ENCODE measurements at regions not wholly inside any gene's neighbourhood (a gene's known extent, or its start where the extent isn't known, plus 50 kb on each side); places are given as distances from the start of the nearest gene placed in this dataset.

DNA sequence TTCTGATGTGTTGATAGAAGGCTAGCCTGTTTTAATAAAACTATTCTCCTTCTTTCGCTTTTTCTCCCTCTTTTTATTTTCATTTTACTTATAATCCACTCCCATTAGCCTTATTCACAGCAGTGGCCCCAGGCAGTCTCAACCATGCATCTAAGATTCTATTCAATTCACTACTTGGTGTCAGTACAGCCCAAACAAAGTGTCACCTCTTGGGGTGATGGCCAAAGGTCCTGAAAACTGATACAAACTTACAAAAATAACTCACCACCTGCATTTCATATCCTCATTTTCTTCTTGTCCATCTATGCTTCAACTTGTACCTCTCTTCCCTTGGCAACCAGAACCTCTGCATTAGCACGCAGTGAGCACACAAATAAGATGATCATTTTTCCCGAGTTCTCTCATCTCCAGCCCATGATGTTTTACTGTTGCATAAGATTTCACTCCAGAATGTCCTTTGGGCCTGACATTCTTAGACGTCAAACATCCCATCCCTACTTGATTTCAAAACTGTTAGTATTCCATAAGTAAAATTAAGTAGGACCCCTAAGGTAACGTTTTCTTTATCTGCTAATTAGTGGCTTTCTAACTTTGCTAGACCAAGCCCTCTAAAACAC, 559.3 kb upstream of the TNP1 start:
- Histone ChIP-seq H3K9me3 (ENCODE audit: insufficient read depth, low read depth) (no peaks in the 10 kb centered on the region), H3K79me2 (ENCODE audit: low read depth) (no peaks in the 10 kb centered on the region), H3F3A (ENCODE audit: insufficient read depth, low read depth) (no peaks in the 10 kb centered on the region), H3K27me3 (ENCODE audit: insufficient read depth, low read depth) (no peaks in the 10 kb centered on the region), H3K36me3 (ENCODE audit: low read depth) (no peaks in the 10 kb centered on the region), H3K9me2 (ENCODE audit: insufficient read depth) (no peaks in the 10 kb centered on the region), H4K20me1 (ENCODE audit: insufficient read depth) (no peaks in the 10 kb centered on the region), H3K4me3 (no peak overlapping the region), H3K4me1 (replicated peaks; ENCODE audit: insufficient read depth) (no peaks in the 10 kb centered on the region), H3K27ac (no peak overlapping the region), H2AFZ (no peak overlapping the region), H3K4me2 (no peak overlapping the region)
- ChIA-PET CTCF (no interaction called here), POLR2A (ENCODE audit: unreplicated experiment) (no interaction called here)
- TF ChIP-seq, protein P1, sequence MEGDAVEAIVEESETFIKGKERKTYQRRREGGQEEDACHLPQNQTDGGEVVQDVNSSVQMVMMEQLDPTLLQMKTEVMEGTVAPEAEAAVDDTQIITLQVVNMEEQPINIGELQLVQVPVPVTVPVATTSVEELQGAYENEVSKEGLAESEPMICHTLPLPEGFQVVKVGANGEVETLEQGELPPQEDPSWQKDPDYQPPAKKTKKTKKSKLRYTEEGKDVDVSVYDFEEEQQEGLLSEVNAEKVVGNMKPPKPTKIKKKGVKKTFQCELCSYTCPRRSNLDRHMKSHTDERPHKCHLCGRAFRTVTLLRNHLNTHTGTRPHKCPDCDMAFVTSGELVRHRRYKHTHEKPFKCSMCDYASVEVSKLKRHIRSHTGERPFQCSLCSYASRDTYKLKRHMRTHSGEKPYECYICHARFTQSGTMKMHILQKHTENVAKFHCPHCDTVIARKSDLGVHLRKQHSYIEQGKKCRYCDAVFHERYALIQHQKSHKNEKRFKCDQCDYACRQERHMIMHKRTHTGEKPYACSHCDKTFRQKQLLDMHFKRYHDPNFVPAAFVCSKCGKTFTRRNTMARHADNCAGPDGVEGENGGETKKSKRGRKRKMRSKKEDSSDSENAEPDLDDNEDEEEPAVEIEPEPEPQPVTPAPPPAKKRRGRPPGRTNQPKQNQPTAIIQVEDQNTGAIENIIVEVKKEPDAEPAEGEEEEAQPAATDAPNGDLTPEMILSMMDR (conservative IDR thresholded peaks at IDR 0.05), result no peak
- no peak for TF ChIP-seq EZH2 (IDR thresholded peaks at IDR 0.05; ENCODE audit: low read depth)
- no TSS peak for BruUV-seq (replicated peaks)
- DNase-seq, result no peak
- intact Hi-C loops (cut with micrococcal nuclease; ENCODE audit: unreplicated experiment), result no loop called here

DNA sequence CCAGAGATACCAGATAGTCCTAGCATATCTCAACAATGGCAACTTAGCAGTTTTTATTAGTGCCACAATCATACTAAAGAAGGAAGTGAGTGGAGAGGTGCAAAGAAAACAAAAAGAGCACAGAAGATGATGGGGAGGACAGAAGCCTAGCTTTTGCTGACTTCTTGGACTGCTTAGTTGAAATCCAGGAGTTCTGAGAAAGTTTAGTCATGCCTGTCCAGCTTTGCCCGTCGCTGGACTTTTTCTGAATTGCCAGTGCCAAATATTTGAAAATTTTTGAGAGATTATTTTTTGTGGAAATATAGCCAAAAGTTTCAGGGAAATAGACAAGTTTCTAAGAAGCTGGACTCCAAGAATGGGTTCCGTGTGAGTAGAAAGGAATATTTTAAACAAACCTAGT, 558.7 kb upstream of the TNP1 start:
- no peaks in the 10 kb centered on the region for H3K79me2 ChIP-seq (ENCODE audit: low read depth)
- TF ChIP-seq, protein P1 (conservative IDR thresholded peaks at IDR 0.05), result no peak
- TF ChIP-seq EZH2 (IDR thresholded peaks at IDR 0.05; ENCODE audit: low read depth), result no peak
- intact Hi-C loops (cut with micrococcal nuclease; ENCODE audit: unreplicated experiment), result no loop called here
- no peaks in the 10 kb centered on the region for H3K27me3 ChIP-seq (ENCODE audit: insufficient read depth, low read depth)
- no peaks in the 10 kb centered on the region for H3K4me1 ChIP-seq (replicated peaks; ENCODE audit: insufficient read depth)
- no TSS peak for BruUV-seq (replicated peaks)
- H3K9me2 ChIP-seq (ENCODE audit: insufficient read depth), result no peaks in the 10 kb centered on the region
- H3K4me3 ChIP-seq, result no peak overlapping the region
- POLR2A ChIA-PET (ENCODE audit: unreplicated experiment), result no interaction called here
- no peaks in the 10 kb centered on the region for H3K9me3 ChIP-seq (ENCODE audit: insufficient read depth, low read depth)
- H3K27ac ChIP-seq, result no peak overlapping the region
- no peak overlapping the region for H2AFZ ChIP-seq
- H3F3A ChIP-seq (ENCODE audit: insufficient read depth, low read depth), result no peaks in the 10 kb centered on the region
- H3K4me2 ChIP-seq, result no peak overlapping the region
- H4K20me1 ChIP-seq (ENCODE audit: insufficient read depth), result no peaks in the 10 kb centered on the region
- no peaks in the 10 kb centered on the region for H3K36me3 ChIP-seq (ENCODE audit: low read depth)
- CTCF ChIA-PET, result no interaction called here
- no peak for DNase-seq

DNA sequence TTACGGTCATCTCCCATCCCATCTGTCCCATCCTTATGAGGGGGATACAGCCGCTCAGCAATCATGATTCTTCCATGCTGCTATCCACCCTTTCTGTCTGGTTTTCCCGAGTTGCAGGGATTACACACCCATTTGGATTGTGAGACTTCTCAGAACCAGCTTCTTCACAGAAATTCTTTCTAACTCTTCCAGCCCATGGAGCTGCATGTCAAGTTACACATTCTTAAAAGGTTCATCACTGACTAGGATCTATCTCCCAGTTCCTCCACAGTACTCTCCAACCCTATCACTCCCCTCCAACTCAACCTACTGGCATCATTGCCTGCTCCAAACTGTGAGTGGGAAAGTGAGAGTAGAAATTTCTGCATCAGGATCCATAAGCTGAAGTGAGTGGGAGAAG, 558.2 kb upstream of the TNP1 start:
- Histone ChIP-seq H4K20me1 (ENCODE audit: insufficient read depth) (no peaks in the 10 kb centered on the region), H3K36me3 (ENCODE audit: low read depth) (no peaks in the 10 kb centered on the region), H3K9me2 (ENCODE audit: insufficient read depth) (no peaks in the 10 kb centered on the region), H2AFZ (no peak overlapping the region), H3F3A (ENCODE audit: insufficient read depth, low read depth) (no peaks in the 10 kb centered on the region), H3K9me3 (ENCODE audit: insufficient read depth, low read depth) (no peaks in the 10 kb centered on the region), H3K79me2 (ENCODE audit: low read depth) (no peaks in the 10 kb centered on the region), H3K4me1 (replicated peaks; ENCODE audit: insufficient read depth) (no peaks in the 10 kb centered on the region), H3K27me3 (ENCODE audit: insufficient read depth, low read depth) (no peaks in the 10 kb centered on the region), H3K4me2 (no peak overlapping the region), H3K27ac (no peak overlapping the region), H3K4me3 (no peak overlapping the region)
- no peak for DNase-seq
- no TSS peak for BruUV-seq (replicated peaks)
- ChIA-PET POLR2A (ENCODE audit: unreplicated experiment) (no interaction called here), CTCF (no interaction called here)
- TF ChIP-seq, protein P1 (conservative IDR thresholded peaks at IDR 0.05), result no peak
- intact Hi-C loops (cut with micrococcal nuclease; ENCODE audit: unreplicated experiment), result no loop called here

All from PC-9 (cell line).